ENCODE measurements at regions not wholly inside any gene's neighbourhood (a gene's known extent, or its start where the extent isn't known, plus 50 kb on each side); places are given as distances from the start of the nearest gene placed in this dataset.

- no peak overlapping the region for H3K4me3 ChIP-seq (ENCODE audit: insufficient read depth, low read length, poor library complexity, severe bottlenecking)
- no peak overlapping the region for H3K27ac ChIP-seq (ENCODE audit: low read depth, low read length)
- H3K4me2 ChIP-seq (ENCODE audit: low read depth, low read length, poor library complexity, severe bottlenecking): no peak overlapping the region
- TF ChIP-seq EZH2phosphoT487 (conservative IDR thresholded peaks at IDR 0.05; ENCODE audit: low read length) (no peak), CTCF (IDR thresholded peaks at IDR 0.05; ENCODE audit: insufficient read depth, low read length, poor library complexity, severe bottlenecking) (no peak)
- H3F3A ChIP-seq (ENCODE audit: insufficient read depth): no peaks in the 10 kb centered on the region
- H3K36me3 ChIP-seq (ENCODE audit: low read length): no peaks in the 10 kb centered on the region
- no peaks in the 10 kb centered on the region for H4K20me1 ChIP-seq (ENCODE audit: low read depth, low read length)
- no peak overlapping the region for H3K9ac ChIP-seq (ENCODE audit: low read length)
- no peaks in the 10 kb centered on the region for H3K27me3 ChIP-seq (ENCODE audit: low read length)
- H3K9me3 ChIP-seq (ENCODE audit: insufficient read depth, low read length): no peaks in the 10 kb centered on the region
- no peaks in the 10 kb centered on the region for H3K79me2 ChIP-seq (ENCODE audit: insufficient read depth, low read length)
- H2AFZ ChIP-seq (ENCODE audit: low read depth, low read length, severe bottlenecking): no peak overlapping the region
- H3K9me2 ChIP-seq (replicated peaks; ENCODE audit: insufficient read depth, low read length): no peaks in the 10 kb centered on the region
Observed at GRCh38 chr2:16261791-16262190, 321.4 kb downstream of the MYCN start.

GRCh38 chr2:16261071-16261470 lies 320.7 kb downstream of the MYCN start:
- Histone ChIP-seq H3K79me2 (ENCODE audit: insufficient read depth, low read length) (no peaks in the 10 kb centered on the region), H3K27ac (ENCODE audit: low read depth, low read length) (no peak overlapping the region), H3K27me3 (ENCODE audit: low read length) (no peaks in the 10 kb centered on the region), H4K20me1 (ENCODE audit: low read depth, low read length) (no peaks in the 10 kb centered on the region), H3K4me2 (ENCODE audit: low read depth, low read length, poor library complexity, severe bottlenecking) (no peak overlapping the region), H2AFZ (ENCODE audit: low read depth, low read length, severe bottlenecking) (no peak overlapping the region), H3K4me3 (ENCODE audit: insufficient read depth, low read length, poor library complexity, severe bottlenecking) (no peak overlapping the region), H3K9me2 (replicated peaks; ENCODE audit: insufficient read depth, low read length) (no peaks in the 10 kb centered on the region), H3K36me3 (ENCODE audit: low read length) (no peaks in the 10 kb centered on the region), H3K9me3 (ENCODE audit: insufficient read depth, low read length) (no peaks in the 10 kb centered on the region), H3F3A (ENCODE audit: insufficient read depth) (no peaks in the 10 kb centered on the region), H3K9ac (ENCODE audit: low read length) (no peak overlapping the region)
- TF ChIP-seq CTCF (IDR thresholded peaks at IDR 0.05; ENCODE audit: insufficient read depth, low read length, poor library complexity, severe bottlenecking) (no peak), EZH2phosphoT487 (conservative IDR thresholded peaks at IDR 0.05; ENCODE audit: low read length) (no peak)

- H2AFZ ChIP-seq (ENCODE audit: low read depth, low read length, severe bottlenecking): no peak overlapping the region
- no peak overlapping the region for H3K4me2 ChIP-seq (ENCODE audit: low read depth, low read length, poor library complexity, severe bottlenecking)
- H3K4me3 ChIP-seq (ENCODE audit: insufficient read depth, low read length, poor library complexity, severe bottlenecking): no peak overlapping the region
- H3K27ac ChIP-seq (ENCODE audit: low read depth, low read length): no peak overlapping the region
- no peak for TF ChIP-seq CTCF (IDR thresholded peaks at IDR 0.05; ENCODE audit: insufficient read depth, low read length, poor library complexity, severe bottlenecking)
- no peak for TF ChIP-seq EZH2phosphoT487 (conservative IDR thresholded peaks at IDR 0.05; ENCODE audit: low read length)
- no peaks in the 10 kb centered on the region for H3K9me3 ChIP-seq (ENCODE audit: insufficient read depth, low read length)
- no peaks in the 10 kb centered on the region for H3K79me2 ChIP-seq (ENCODE audit: insufficient read depth, low read length)
- H3F3A ChIP-seq (ENCODE audit: insufficient read depth): no peaks in the 10 kb centered on the region
- H3K36me3 ChIP-seq (ENCODE audit: low read length): no peaks in the 10 kb centered on the region
- H4K20me1 ChIP-seq (ENCODE audit: low read depth, low read length): no peaks in the 10 kb centered on the region
- H3K9ac ChIP-seq (ENCODE audit: low read length): no peak overlapping the region
- no peaks in the 10 kb centered on the region for H3K9me2 ChIP-seq (replicated peaks; ENCODE audit: insufficient read depth, low read length)
- H3K27me3 ChIP-seq (ENCODE audit: low read length): no peaks in the 10 kb centered on the region
Observed at GRCh38 chr2:16260041-16260830, 319.9 kb downstream of the MYCN start.
